NCI-H524 (cell line): ENCODE measurements at regions not wholly inside any gene's neighbourhood (a gene's known extent, or its start where the extent isn't known, plus 50 kb on each side); places are given as distances from the start of the nearest gene placed in this dataset.
A peak's percentile ranks its signal among the peaks of the same experiment; 100 is the strongest.

ENCODE experiments used
- DNase-seq, 2 experiments: peaks; one replicate each; lab custom pipeline; 2025; lab: John Stamatoyannopoulos, UW

GRCh38 chr20:62562831-62563230 lies 79.5 kb upstream of the SLCO4A1 start:
- no peak for DNase-seq

- no peak for DNase-seq
Measured at GRCh38 chr20:62563561-62563960, 78.7 kb upstream of the SLCO4A1 start.

- no peak for DNase-seq
Measured at GRCh38 chr20:62564456-62565245, 77.7 kb upstream of the SLCO4A1 start.

GRCh38 chr20:62566266-62566665 lies 76.0 kb upstream of the SLCO4A1 start:
- DNase-seq, result no peak

GRCh38 chr20:62566771-62567170 lies 75.5 kb upstream of the SLCO4A1 start:
- DNase-seq, result no peak

- peak in 1 of 2 experiments; percentile 51 for DNase-seq
Measured at GRCh38 chr20:62567246-62568044, 74.9 kb upstream of the SLCO4A1 start.

- no peak for DNase-seq
Measured at GRCh38 chr20:62568045-62568389, 74.3 kb upstream of the SLCO4A1 start.

GRCh38 chr20:62569615-62570014 lies 72.7 kb upstream of the SLCO4A1 start:
- no peak for DNase-seq

- no peak for DNase-seq
Measured at GRCh38 chr20:62570403-62570802, 71.9 kb upstream of the SLCO4A1 start.

GRCh38 chr20:62570897-62571668 lies 71.2 kb upstream of the SLCO4A1 start:
- DNase-seq, result no peak

- DNase-seq, result peak in 1 of 2 experiments; percentile 17
Measured at GRCh38 chr20:62571669-62572344, 70.5 kb upstream of the SLCO4A1 start.

GRCh38 chr20:62572980-62573379 lies 69.3 kb upstream of the SLCO4A1 start:
- no peak for DNase-seq

- DNase-seq, result no peak
Measured at GRCh38 chr20:62573817-62574216, 68.5 kb upstream of the SLCO4A1 start.

GRCh38 chr20:62574230-62574993 lies 67.9 kb upstream of the SLCO4A1 start:
- DNase-seq, result no peak

GRCh38 chr20:62575976-62576722 lies 66.2 kb upstream of the SLCO4A1 start:
- DNase-seq, result no peak

GRCh38 chr20:62576815-62577489 lies 65.4 kb upstream of the SLCO4A1 start:
- DNase-seq, result no peak

GRCh38 chr20:62577490-62577836 lies 64.8 kb upstream of the SLCO4A1 start:
- no peak for DNase-seq

GRCh38 chr20:62578294-62578897 lies 63.9 kb upstream of the SLCO4A1 start:
- DNase-seq, result peak in 1 of 2 experiments; percentile 30

GRCh38 chr20:62580052-62580451 lies 62.3 kb upstream of the SLCO4A1 start:
- DNase-seq, result no peak

GRCh38 chr20:62580733-62581132 lies 61.6 kb upstream of the SLCO4A1 start:
- DNase-seq, result no peak
